HG02970 (cell line): ENCODE measurements at regions not wholly inside any gene's neighbourhood (a gene's known extent, or its start where the extent isn't known, plus 50 kb on each side); places are given as distances from the start of the nearest gene placed in this dataset.

Source experiments
- ATAC-seq: cut with Tn5 transposase; IDR thresholded peaks from one replicate; pipeline ENCODE4 v1.9.1; 2021; ENCODE audit warnings: mild to moderate bottlenecking, moderate library complexity, moderate number of reproducible peaks; ENCODE audit not compliant: unreplicated experiment, low FRiP score

GRCh38 chr11:115710980-115711379 is 206.8 kb upstream of the CADM1 start:
- no peak for ATAC-seq

- no peak for ATAC-seq
Measured at GRCh38 chr11:115710426-115710825, 206.2 kb upstream of the CADM1 start.

- ATAC-seq, result no peak
Measured at GRCh38 chr11:115709297-115709696, 205.1 kb upstream of the CADM1 start.

- ATAC-seq, result no peak
Measured at GRCh38 chr11:115707180-115707905, 203.1 kb upstream of the CADM1 start.

- no peak for ATAC-seq
Measured at GRCh38 chr11:115706626-115707135, 202.5 kb upstream of the CADM1 start.

- ATAC-seq, result no peak
Measured at GRCh38 chr11:115705200-115705599, 201.0 kb upstream of the CADM1 start.

- no peak for ATAC-seq
Measured at GRCh38 chr11:115700981-115701875, 197.0 kb upstream of the CADM1 start.

- ATAC-seq, result no peak
Measured at GRCh38 chr11:115700496-115700895, 196.3 kb upstream of the CADM1 start.

GRCh38 chr11:115699733-115700132 is 195.5 kb upstream of the CADM1 start:
- no peak for ATAC-seq

GRCh38 chr11:115699326-115699725 is 195.1 kb upstream of the CADM1 start:
- no peak for ATAC-seq

- ATAC-seq, result no peak
Measured at GRCh38 chr11:115698243-115698642, 194.0 kb upstream of the CADM1 start.

GRCh38 chr11:115696563-115696962 is 192.3 kb upstream of the CADM1 start:
- ATAC-seq, result no peak

- no peak for ATAC-seq
Measured at GRCh38 chr11:115695677-115696364, 191.6 kb upstream of the CADM1 start.

- no peak for ATAC-seq
Measured at GRCh38 chr11:115693002-115693401, 188.8 kb upstream of the CADM1 start.

GRCh38 chr11:115691030-115691429 is 186.8 kb upstream of the CADM1 start:
- no peak for ATAC-seq

GRCh38 chr11:115687934-115688333 is 183.7 kb upstream of the CADM1 start:
- ATAC-seq, result no peak

- ATAC-seq, result no peak
Measured at GRCh38 chr11:115684699-115685098, 180.5 kb upstream of the CADM1 start.

GRCh38 chr11:115684135-115684534 is 179.9 kb upstream of the CADM1 start:
- no peak for ATAC-seq

GRCh38 chr11:115682888-115683287 is 178.7 kb upstream of the CADM1 start:
- ATAC-seq, result no peak

GRCh38 chr11:115682101-115682500 is 177.9 kb upstream of the CADM1 start:
- ATAC-seq, result no peak

- no peak for ATAC-seq
Measured at GRCh38 chr11:115679945-115680344, 175.7 kb upstream of the CADM1 start.
